ENCODE measurements at regions not wholly inside any gene's neighbourhood (a gene's known extent, or its start where the extent isn't known, plus 50 kb on each side); places are given as distances from the start of the nearest gene placed in this dataset.

DNA sequence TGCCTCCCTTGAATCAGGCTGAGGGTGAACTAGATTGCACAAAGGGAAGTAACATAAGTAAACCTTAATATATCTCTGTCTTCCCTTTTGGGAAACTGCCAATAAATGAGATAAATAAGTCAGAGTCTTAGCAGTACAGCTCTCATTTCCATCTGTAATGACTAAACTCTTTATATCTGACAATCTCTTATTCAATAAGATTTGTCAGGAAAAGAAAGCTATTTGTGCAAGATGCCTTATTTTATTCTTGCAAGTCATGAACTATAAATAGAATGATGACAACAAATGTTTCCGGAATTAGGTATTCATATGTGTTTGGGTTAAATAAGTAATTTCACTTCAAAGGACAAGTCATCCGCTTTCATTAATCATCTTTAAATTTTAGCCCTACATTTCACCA, 229.2 kb downstream of the PTGER3 start:
- no peak for DNase-seq (ENCODE audit: low spot score in 2 of 2)
- H3K4me3 ChIP-seq = no peak overlapping the region
- 35% methylated on average over 2 of the region's 2 CpGs for WGBS
- no peak for TF ChIP-seq POLR2AphosphoS5 (IDR thresholded peaks at IDR 0.05)
- no peak for TF ChIP-seq EP300 (IDR thresholded peaks at IDR 0.05)
- TF ChIP-seq POLR2A (IDR thresholded peaks at IDR 0.05) = no peak
- TF ChIP-seq, protein P1, sequence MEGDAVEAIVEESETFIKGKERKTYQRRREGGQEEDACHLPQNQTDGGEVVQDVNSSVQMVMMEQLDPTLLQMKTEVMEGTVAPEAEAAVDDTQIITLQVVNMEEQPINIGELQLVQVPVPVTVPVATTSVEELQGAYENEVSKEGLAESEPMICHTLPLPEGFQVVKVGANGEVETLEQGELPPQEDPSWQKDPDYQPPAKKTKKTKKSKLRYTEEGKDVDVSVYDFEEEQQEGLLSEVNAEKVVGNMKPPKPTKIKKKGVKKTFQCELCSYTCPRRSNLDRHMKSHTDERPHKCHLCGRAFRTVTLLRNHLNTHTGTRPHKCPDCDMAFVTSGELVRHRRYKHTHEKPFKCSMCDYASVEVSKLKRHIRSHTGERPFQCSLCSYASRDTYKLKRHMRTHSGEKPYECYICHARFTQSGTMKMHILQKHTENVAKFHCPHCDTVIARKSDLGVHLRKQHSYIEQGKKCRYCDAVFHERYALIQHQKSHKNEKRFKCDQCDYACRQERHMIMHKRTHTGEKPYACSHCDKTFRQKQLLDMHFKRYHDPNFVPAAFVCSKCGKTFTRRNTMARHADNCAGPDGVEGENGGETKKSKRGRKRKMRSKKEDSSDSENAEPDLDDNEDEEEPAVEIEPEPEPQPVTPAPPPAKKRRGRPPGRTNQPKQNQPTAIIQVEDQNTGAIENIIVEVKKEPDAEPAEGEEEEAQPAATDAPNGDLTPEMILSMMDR (IDR thresholded peaks at IDR 0.05) = no peak
- no peaks in the 10 kb centered on the region for H3K27me3 ChIP-seq
- no peaks in the 10 kb centered on the region for H3K9me3 ChIP-seq
- H3K36me3 ChIP-seq = no peaks in the 10 kb centered on the region
- no peak overlapping the region for H3K27ac ChIP-seq
- no peaks in the 10 kb centered on the region for H3K4me1 ChIP-seq

GRCh38 chr1:70819231-70819630, 228.4 kb downstream of the PTGER3 start:
- WGBS = 63% methylated on average over 2 of the region's 2 CpGs
- no peak for TF ChIP-seq POLR2AphosphoS5 (IDR thresholded peaks at IDR 0.05)
- no peak for TF ChIP-seq EP300 (IDR thresholded peaks at IDR 0.05)
- TF ChIP-seq, protein P1 (IDR thresholded peaks at IDR 0.05) = no peak
- no peak for TF ChIP-seq POLR2A (IDR thresholded peaks at IDR 0.05)

DNA sequence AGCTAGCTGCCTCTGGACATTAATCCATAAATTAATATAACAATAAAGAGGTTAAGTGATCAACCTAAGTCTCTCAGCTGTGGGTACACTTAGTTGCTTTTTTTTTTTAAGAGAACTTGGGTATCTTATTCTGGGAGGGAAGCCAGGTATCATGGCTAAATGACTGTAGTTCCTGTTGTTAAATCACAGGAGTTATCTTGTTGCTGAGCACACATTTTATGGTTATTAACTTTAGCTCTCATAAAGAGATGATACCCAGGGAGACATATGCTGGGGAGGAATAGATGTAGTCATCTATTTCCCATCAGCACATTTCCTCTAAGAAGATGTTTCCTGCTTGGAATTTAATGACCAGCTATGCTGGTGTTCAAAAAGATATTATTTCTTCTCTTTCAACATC, 227.8 kb downstream of the PTGER3 start:
- TF ChIP-seq POLR2AphosphoS5 (IDR thresholded peaks at IDR 0.05) (no peak), EP300 (IDR thresholded peaks at IDR 0.05) (no peak), POLR2A (IDR thresholded peaks at IDR 0.05) (no peak)
- TF ChIP-seq, protein P1 (IDR thresholded peaks at IDR 0.05) = no peak
- Histone ChIP-seq H3K27ac (no peak overlapping the region), H3K9me3 (no peaks in the 10 kb centered on the region), H3K36me3 (no peaks in the 10 kb centered on the region), H3K4me1 (no peaks in the 10 kb centered on the region), H3K27me3 (no peaks in the 10 kb centered on the region), H3K4me3 (no peak overlapping the region)
- no peak for DNase-seq (ENCODE audit: low spot score in 2 of 2)

More at GRCh38 chr1:70819231-70819630, 228.4 kb downstream of the PTGER3 start:
- H3K4me1 ChIP-seq = no peaks in the 10 kb centered on the region
- H3K27me3 ChIP-seq = no peaks in the 10 kb centered on the region
- DNase-seq (ENCODE audit: low spot score in 2 of 2) = no peak
- no peaks in the 10 kb centered on the region for H3K9me3 ChIP-seq
- H3K36me3 ChIP-seq = no peaks in the 10 kb centered on the region
- no peak overlapping the region for H3K27ac ChIP-seq
- no peak overlapping the region for H3K4me3 ChIP-seq

GRCh38 chr1:70820396-70820795, 227.2 kb downstream of the PTGER3 start:
- Histone ChIP-seq H3K4me1 (no peaks in the 10 kb centered on the region), H3K27me3 (no peaks in the 10 kb centered on the region), H3K27ac (no peak overlapping the region), H3K4me3 (no peak overlapping the region), H3K9me3 (no peaks in the 10 kb centered on the region), H3K36me3 (no peaks in the 10 kb centered on the region)
- TF ChIP-seq POLR2A (IDR thresholded peaks at IDR 0.05) = no peak
- TF ChIP-seq, protein P1 (IDR thresholded peaks at IDR 0.05) = no peak
- no peak for TF ChIP-seq EP300 (IDR thresholded peaks at IDR 0.05)
- no peak for TF ChIP-seq POLR2AphosphoS5 (IDR thresholded peaks at IDR 0.05)
- DNase-seq (ENCODE audit: low spot score in 2 of 2) = no peak

GRCh38 chr1:70820995-70821394, 226.6 kb downstream of the PTGER3 start:
- no peak for DNase-seq (ENCODE audit: low spot score in 2 of 2)
- Histone ChIP-seq H3K4me3 (no peak overlapping the region), H3K27ac (no peak overlapping the region), H3K9me3 (no peaks in the 10 kb centered on the region), H3K27me3 (no peaks in the 10 kb centered on the region), H3K4me1 (no peaks in the 10 kb centered on the region), H3K36me3 (no peaks in the 10 kb centered on the region)
- WGBS = 43% methylated on average over 2 of the region's 2 CpGs
- no peak for TF ChIP-seq POLR2AphosphoS5 (IDR thresholded peaks at IDR 0.05)
- no peak for TF ChIP-seq POLR2A (IDR thresholded peaks at IDR 0.05)
- TF ChIP-seq EP300 (IDR thresholded peaks at IDR 0.05) = no peak
- TF ChIP-seq, protein P1 (IDR thresholded peaks at IDR 0.05) = no peak

Data from suprapubic skin (tissue), 4 donors.